ENCODE measurements at regions not wholly inside any gene's neighbourhood (a gene's known extent, or its start where the extent isn't known, plus 50 kb on each side); places are given as distances from the start of the nearest gene placed in this dataset.

- FAIRE-seq (peak; percentile 82), DNase-seq (ENCODE audit: low read depth, low spot score) (peak; percentile 76)
- TF ChIP-seq CTCF (IDR thresholded peaks at IDR 0.05; ENCODE audit: extremely low read depth in 1 of 2, insufficient read depth in 1 of 2, low read depth in 1 of 2, low read length in 2 of 2), result peak in 1 of 2 donors; percentile 22
- no peak for TF ChIP-seq JUN (IDR thresholded peaks at IDR 0.05; ENCODE audit: borderline replicate concordance, insufficient read depth, insufficient read length, low read depth)
- peak overlapping the region in 2 of 3 experiments; percentile 24 to 34 for H3K4me3 ChIP-seq (replicated peaks in 1 of 3; ENCODE audit: insufficient read depth in 1 of 3, low read depth in 1 of 3, low read length in 3 of 3)
- peaks cover 17% of the 10 kb centered on the region for H3K4me1 ChIP-seq (ENCODE audit: control insufficient read depth, extremely low read depth, insufficient read depth, low read length)
- BruUV-seq (replicated peaks), result no TSS peak
- H2AFZ ChIP-seq (ENCODE audit: low read depth, low read length), result peak overlapping the region; percentile 98
- H3K9me3 ChIP-seq (replicated peaks; ENCODE audit: control insufficient read depth, insufficient read depth, low read length), result no peaks in the 10 kb centered on the region
- no peaks in the 10 kb centered on the region for H3K27me3 ChIP-seq (ENCODE audit: control insufficient read depth in 2 of 2, insufficient read depth in 2 of 2, low read length in 2 of 2)
- ChIA-PET CTCF (interaction anchor here (0.8 to 7.9 kb wide), 14 partner anchors 11 to 273 kb away, joined by 3 to 105 read pairs (median 6); partner anchors contain the start of gene SERTAD2), POLR2A (interaction anchor here (1.1 to 1.9 kb wide), 4 partner anchors 67 to 215 kb away, joined by 4 to 10 read pairs (median 6); partner anchors contain the start of gene SERTAD2)
- H3K36me3 ChIP-seq (ENCODE audit: control insufficient read depth in 2 of 2, extremely low read depth in 1 of 2, insufficient read depth in 2 of 2, low read length in 2 of 2), result no peaks in the 10 kb centered on the region
- peak overlapping the region; percentile 49 for H3K9ac ChIP-seq (replicated peaks; ENCODE audit: extremely low read depth, insufficient read depth, low read length)
- intact Hi-C loops (cut with micrococcal nuclease), result loop anchor here (1.0 kb wide), 4 partner anchors 28 to 206 kb away; partner anchors contain the start of gene SERTAD2
- H3K4me2 ChIP-seq (ENCODE audit: insufficient read depth, low read length), result peak overlapping the region; percentile 76
- no peaks in the 10 kb centered on the region for H3K9me1 ChIP-seq (replicated peaks; ENCODE audit: control insufficient read depth, extremely low read depth, insufficient read depth, low read length)
- peak overlapping the region; percentile 66 for H3K27ac ChIP-seq (ENCODE audit: insufficient read depth, low read depth, low read length)
- dilution Hi-C loops (cut with MboI; ENCODE audit: extremely low pct_ligation_motif_present, low sequenced_read_pairs), result no loop called here
- H4K20me1 ChIP-seq (replicated peaks; ENCODE audit: control insufficient read depth, extremely low read depth, insufficient read depth, low read length), result no peaks in the 10 kb centered on the region
- no peaks in the 10 kb centered on the region for H3K79me2 ChIP-seq (ENCODE audit: control insufficient read depth, insufficient read depth, low read length)
These were observed 129.6 kb upstream of the SLC1A4 start for GRCh38 chr2:64859312-64860212.

All from endothelial cell of umbilical vein (primary cell).